Endodermal cell (in vitro differentiated cells): ENCODE measurements at regions not wholly inside any gene's neighbourhood (a gene's known extent, or its start where the extent isn't known, plus 50 kb on each side); places are given as distances from the start of the nearest gene placed in this dataset.
"Not testable (repeated sequence)": the region's sequence is repeated elsewhere in the genome, so short reads cannot be mapped to it uniquely, and the experiment has no call there.

ENCODE experiments used
- DNase-seq: peaks from one replicate; pipeline ENCODE4 v3.0.0-alpha.2; 2017
- H3K27ac ChIP-seq: 2 replicates; pipeline ENCODE4 v1.5.1; 2013; ENCODE audit warnings: mild to moderate bottlenecking, low read depth, low read length, moderate library complexity
- H3K27me3 ChIP-seq: 2 replicates; pipeline ENCODE4 v1.6.1; 2013; ENCODE audit warnings: mild to moderate bottlenecking, low read length, moderate library complexity; ENCODE audit not compliant: insufficient read depth, control insufficient read depth, poor library complexity, severe bottlenecking
- H3K36me3 ChIP-seq: 2 replicates; pipeline ENCODE4 v1.7.0; 2013; ENCODE audit warnings: mild to moderate bottlenecking, low read length, moderate library complexity; ENCODE audit not compliant: control insufficient read depth, insufficient read depth
- H3K4me1 ChIP-seq: one replicate; pipeline ENCODE4 v1.7.0; 2013; ENCODE audit warnings: low read length; ENCODE audit not compliant: control insufficient read depth, insufficient read depth
- H3K4me3 ChIP-seq: 2 replicates; pipeline ENCODE4 v1.5.1; 2013; ENCODE audit warnings: mild to moderate bottlenecking, low read length, moderate library complexity
- H3K9ac ChIP-seq: 2 replicates; pipeline ENCODE4 v1.6.1; 2013; ENCODE audit warnings: mild to moderate bottlenecking, low read length, moderate library complexity; ENCODE audit not compliant: poor library complexity, severe bottlenecking; ENCODE audit errors: extremely low read depth
- H3K9me3 ChIP-seq: 2 replicates; pipeline ENCODE4 v1.6.1; 2013; ENCODE audit warnings: mild to moderate bottlenecking, low read length, moderate library complexity; ENCODE audit not compliant: control insufficient read depth
- H3K27ac Mint-ChIP-seq: 2 replicates; pipeline ENCODE4 v1.8.0; 2020; ENCODE audit warnings: mixed read lengths
- H3K27me3 Mint-ChIP-seq: 2 replicates; pipeline ENCODE4 v1.8.0; 2021; ENCODE audit warnings: mild to moderate bottlenecking, mixed read lengths; ENCODE audit not compliant: insufficient read depth
- H3K36me3 Mint-ChIP-seq: 2 replicates; pipeline ENCODE4 v1.8.0; 2020; ENCODE audit warnings: low read depth, mixed read lengths
- H3K4me1 Mint-ChIP-seq: 2 replicates; pipeline ENCODE4 v1.8.0; 2020; ENCODE audit warnings: mixed read lengths
- H3K4me3 Mint-ChIP-seq: 2 replicates; pipeline ENCODE4 v1.8.0; 2020; ENCODE audit warnings: mild to moderate bottlenecking, moderate library complexity, mixed read lengths
- H3K9me3 Mint-ChIP-seq: 2 replicates; pipeline ENCODE4 v1.8.0; 2020; ENCODE audit warnings: mild to moderate bottlenecking, mixed read lengths
- WGBS, 2 experiments: methylation state at CpG; one replicate each; pipeline versions ENCODE4 v1.1.5 to v1.1.7; 2013; ENCODE audit warnings: missing lambda C conversion rate in 2 of 2, mixed read lengths in 1 of 2; ENCODE audit not compliant: insufficient coverage in 1 of 2, insufficient read length in 1 of 2; 5-methylcytosine and 5-hydroxymethylcytosine counted together
- TF ChIP-seq, protein P1 (sequence below): fragments of 200-600 bp; sonication (generic); conservative IDR thresholded peaks from 2 replicates; pipeline ENCODE4 v1.5.0; 2021; ENCODE audit warnings: antibody characterized with exemption, mild to moderate bottlenecking

- no peaks in the 10 kb centered on the region for H3K4me1 Mint-ChIP-seq
- Histone ChIP-seq H3K4me3 (no peak overlapping the region), H3K9me3 (no peaks in the 10 kb centered on the region), H3K4me1 (no peaks in the 10 kb centered on the region), H3K27ac (no peak overlapping the region), H3K36me3 (no peaks in the 10 kb centered on the region), H3K27me3 (no peaks in the 10 kb centered on the region), H3K9ac (no peak overlapping the region)
- H3K36me3 Mint-ChIP-seq: no peaks in the 10 kb centered on the region
- no peak for DNase-seq
- no peak overlapping the region for H3K27ac Mint-ChIP-seq
- TF ChIP-seq, protein P1, sequence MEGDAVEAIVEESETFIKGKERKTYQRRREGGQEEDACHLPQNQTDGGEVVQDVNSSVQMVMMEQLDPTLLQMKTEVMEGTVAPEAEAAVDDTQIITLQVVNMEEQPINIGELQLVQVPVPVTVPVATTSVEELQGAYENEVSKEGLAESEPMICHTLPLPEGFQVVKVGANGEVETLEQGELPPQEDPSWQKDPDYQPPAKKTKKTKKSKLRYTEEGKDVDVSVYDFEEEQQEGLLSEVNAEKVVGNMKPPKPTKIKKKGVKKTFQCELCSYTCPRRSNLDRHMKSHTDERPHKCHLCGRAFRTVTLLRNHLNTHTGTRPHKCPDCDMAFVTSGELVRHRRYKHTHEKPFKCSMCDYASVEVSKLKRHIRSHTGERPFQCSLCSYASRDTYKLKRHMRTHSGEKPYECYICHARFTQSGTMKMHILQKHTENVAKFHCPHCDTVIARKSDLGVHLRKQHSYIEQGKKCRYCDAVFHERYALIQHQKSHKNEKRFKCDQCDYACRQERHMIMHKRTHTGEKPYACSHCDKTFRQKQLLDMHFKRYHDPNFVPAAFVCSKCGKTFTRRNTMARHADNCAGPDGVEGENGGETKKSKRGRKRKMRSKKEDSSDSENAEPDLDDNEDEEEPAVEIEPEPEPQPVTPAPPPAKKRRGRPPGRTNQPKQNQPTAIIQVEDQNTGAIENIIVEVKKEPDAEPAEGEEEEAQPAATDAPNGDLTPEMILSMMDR: no peak
- WGBS, 2 experiments: 87 to 92% methylated on average over 4 of the region's 5 CpGs
- H3K4me3 Mint-ChIP-seq: no peak overlapping the region
- H3K27me3 Mint-ChIP-seq: no peaks in the 10 kb centered on the region
- H3K9me3 Mint-ChIP-seq: peaks cover 8% of the 10 kb centered on the region
These were observed 58.4 kb upstream of the SLIT2 start for GRCh38 chr4:20193141-20193936.

GRCh38 chr4:20192736-20193135 lies 59.0 kb upstream of the SLIT2 start:
- H3K36me3 ChIP-seq: no peaks in the 10 kb centered on the region
- no peak overlapping the region for H3K4me3 ChIP-seq
- Mint-ChIP-seq H3K4me3 (no peak overlapping the region), H3K9me3 (peaks cover 8% of the 10 kb centered on the region), H3K36me3 (no peaks in the 10 kb centered on the region), H3K27me3 (no peaks in the 10 kb centered on the region), H3K27ac (no peak overlapping the region), H3K4me1 (no peaks in the 10 kb centered on the region)
- no peaks in the 10 kb centered on the region for H3K4me1 ChIP-seq
- no peak overlapping the region for H3K27ac ChIP-seq
- no peak overlapping the region for H3K9ac ChIP-seq
- TF ChIP-seq, protein P1: no peak
- 91% methylated on average over 2 of the region's 2 CpGs; no CpG with 5 or more reads in 1 of the 2 experiments for WGBS, 2 experiments
- no peak for DNase-seq
- H3K9me3 ChIP-seq: no peaks in the 10 kb centered on the region
- H3K27me3 ChIP-seq: no peaks in the 10 kb centered on the region

- DNase-seq: no peak
- Mint-ChIP-seq H3K4me1 (no peaks in the 10 kb centered on the region), H3K4me3 (no peak overlapping the region), H3K27ac (no peak overlapping the region), H3K36me3 (no peaks in the 10 kb centered on the region), H3K27me3 (no peaks in the 10 kb centered on the region), H3K9me3 (peaks cover 7% of the 10 kb centered on the region)
- TF ChIP-seq, protein P1: no peak
- no peaks in the 10 kb centered on the region for H3K4me1 ChIP-seq
- H3K9me3 ChIP-seq: no peaks in the 10 kb centered on the region
- H3K27ac ChIP-seq: no peak overlapping the region
- no peak overlapping the region for H3K4me3 ChIP-seq
- H3K36me3 ChIP-seq: no peaks in the 10 kb centered on the region
- whole genome bisulfite sequencing, 2 experiments: 87 to 100% methylated on average over 1 to 2 of the region's 2 CpGs
- no peaks in the 10 kb centered on the region for H3K27me3 ChIP-seq
- no peak overlapping the region for H3K9ac ChIP-seq
These were observed 66.6 kb upstream of the SLIT2 start for GRCh38 chr4:20185103-20185502.

DNA sequence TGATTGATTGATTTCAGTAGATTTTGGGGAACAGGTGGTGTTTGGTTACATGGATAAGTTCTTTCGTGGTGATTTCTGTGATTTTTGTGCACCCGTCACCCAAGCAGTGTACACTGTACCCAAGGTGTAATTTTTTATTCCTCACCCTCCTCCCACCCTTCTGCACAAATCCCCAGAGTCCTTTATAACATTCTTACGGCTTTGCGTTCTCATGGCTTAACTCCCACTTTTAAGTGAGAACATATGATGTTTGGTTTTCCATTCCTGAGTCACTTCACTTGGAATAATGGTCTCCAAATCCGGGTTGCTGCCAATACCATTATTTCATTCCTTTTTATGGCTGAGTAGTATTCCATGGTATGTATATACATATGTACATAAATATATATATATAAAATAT lies 68.6 kb upstream of the SLIT2 start:
- not testable (repeated sequence) for H3K27me3 ChIP-seq, DNase-seq, H3K4me1 Mint-ChIP-seq, H3K4me1 ChIP-seq, H3K36me3 ChIP-seq, H3K27ac ChIP-seq, H3K27me3 Mint-ChIP-seq, H3K4me3 ChIP-seq, H3K4me3 Mint-ChIP-seq, H3K27ac Mint-ChIP-seq, H3K9me3 ChIP-seq, H3K36me3 Mint-ChIP-seq, H3K9ac ChIP-seq, H3K9me3 Mint-ChIP-seq
- 94% methylated on average over 4 of the region's 5 CpGs; no CpG with 5 or more reads in 1 of the 2 experiments for WGBS, 2 experiments
